SH-SY5Y (cell line): ENCODE measurements at regions not wholly inside any gene's neighbourhood (a gene's known extent, or its start where the extent isn't known, plus 50 kb on each side); places are given as distances from the start of the nearest gene placed in this dataset.

Source experiments
- GATA2 ChIP-seq: IDR thresholded peaks from 2 replicates; pipeline ENCODE4 v1.6.1; 2011; ENCODE audit warnings: mild to moderate bottlenecking, low read depth, low read length
- GATA3 ChIP-seq: IDR thresholded peaks from 2 replicates; pipeline ENCODE4 v1.6.1; 2011; ENCODE audit warnings: low read depth, mild to moderate bottlenecking, low read length, moderate library complexity

DNA sequence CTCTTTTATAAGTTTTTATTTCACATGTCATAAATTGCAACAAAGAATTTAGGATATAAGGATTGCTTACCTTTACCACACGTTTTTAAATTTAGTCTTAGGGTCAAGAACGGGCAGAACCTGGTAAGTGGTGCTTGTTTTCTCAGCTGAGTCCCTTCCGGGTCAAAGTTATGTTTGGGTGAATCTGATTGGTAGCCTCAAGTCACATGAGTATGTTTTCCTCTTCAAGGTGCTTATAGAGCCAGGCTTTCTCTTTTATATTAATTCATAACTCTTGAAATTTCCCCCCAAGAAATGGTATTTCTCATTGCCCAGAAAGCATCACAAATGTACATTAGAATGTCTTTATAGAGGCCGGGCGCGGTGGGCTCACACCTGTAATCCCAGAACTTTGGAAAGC, 415.7 kb upstream of the ROBO2 start:
- no peak for TF ChIP-seq GATA3
- no peak for TF ChIP-seq GATA2
